CD4-positive, alpha-beta T cell treated with Interferon alpha-2 for 1 hour (primary cell): ENCODE measurements at regions not wholly inside any gene's neighbourhood (a gene's known extent, or its start where the extent isn't known, plus 50 kb on each side); places are given as distances from the start of the nearest gene placed in this dataset.

ENCODE experiments used
- DNase-seq, 2 donors: peaks; one replicate each; pipeline ENCODE4 v3.0.0-alpha.2; 2020 to 2022

GRCh38 chr4:81523672-81524327 lies 52.1 kb upstream of the RASGEF1B start:
- no peak for DNase-seq

DNA sequence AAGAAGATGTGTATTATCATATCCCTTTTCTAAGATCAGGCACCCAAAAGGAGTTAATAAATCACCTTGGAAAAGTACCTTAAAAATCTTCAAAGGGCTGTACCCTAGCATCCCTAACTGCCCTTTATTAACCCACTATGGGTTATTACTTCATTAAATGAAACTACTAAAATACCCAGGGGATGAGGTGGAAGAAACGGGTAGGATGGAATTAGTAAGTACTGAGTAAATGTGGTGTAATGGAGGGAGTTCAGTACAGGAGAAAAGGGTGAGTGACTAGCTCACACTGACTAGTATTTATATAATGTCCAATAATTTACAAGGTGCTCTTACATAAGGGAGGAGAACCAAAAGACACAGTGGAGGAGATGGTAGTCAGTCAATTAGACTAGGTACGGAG lies 51.0 kb upstream of the RASGEF1B start:
- DNase-seq, result no peak

GRCh38 chr4:81521708-81522107 lies 50.0 kb upstream of the RASGEF1B start:
- no peak for DNase-seq
